ENCODE measurements at regions not wholly inside any gene's neighbourhood (a gene's known extent, or its start where the extent isn't known, plus 50 kb on each side); places are given as distances from the start of the nearest gene placed in this dataset.

DNA sequence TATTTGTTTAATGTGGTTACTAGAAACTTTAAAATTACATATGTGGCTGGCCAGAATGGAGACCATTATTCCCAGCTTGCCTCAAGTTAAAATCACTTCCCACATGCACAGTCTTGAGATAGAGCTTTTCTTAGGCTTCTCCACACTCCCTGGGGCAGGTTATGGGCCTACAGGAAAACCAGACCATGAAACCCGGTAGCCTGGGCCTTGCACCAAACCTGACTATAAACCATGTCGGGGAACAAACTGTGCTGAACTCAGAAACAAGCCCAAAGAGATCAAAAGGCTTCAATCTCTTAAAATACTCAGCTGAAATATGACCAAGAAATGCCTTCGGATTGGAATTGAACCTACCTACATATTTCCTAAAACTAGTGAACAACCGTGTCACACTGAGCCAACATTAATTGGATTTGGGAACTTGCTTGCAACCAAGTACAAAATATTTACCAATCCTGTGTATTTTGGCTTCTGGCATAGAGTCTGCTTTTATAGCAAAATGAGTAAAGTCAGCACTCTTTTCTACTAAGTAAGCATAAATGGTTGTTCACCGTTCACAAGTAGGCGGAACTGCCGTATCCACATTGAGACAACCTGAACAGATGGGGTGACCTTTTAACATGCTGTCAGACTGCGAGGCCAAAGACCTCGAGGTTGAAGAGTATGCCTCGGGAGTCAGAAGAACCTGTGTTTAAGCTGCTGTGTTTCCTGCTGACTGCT lies 199.5 kb downstream of the FAM76B start:
- TF ChIP-seq, protein P1, sequence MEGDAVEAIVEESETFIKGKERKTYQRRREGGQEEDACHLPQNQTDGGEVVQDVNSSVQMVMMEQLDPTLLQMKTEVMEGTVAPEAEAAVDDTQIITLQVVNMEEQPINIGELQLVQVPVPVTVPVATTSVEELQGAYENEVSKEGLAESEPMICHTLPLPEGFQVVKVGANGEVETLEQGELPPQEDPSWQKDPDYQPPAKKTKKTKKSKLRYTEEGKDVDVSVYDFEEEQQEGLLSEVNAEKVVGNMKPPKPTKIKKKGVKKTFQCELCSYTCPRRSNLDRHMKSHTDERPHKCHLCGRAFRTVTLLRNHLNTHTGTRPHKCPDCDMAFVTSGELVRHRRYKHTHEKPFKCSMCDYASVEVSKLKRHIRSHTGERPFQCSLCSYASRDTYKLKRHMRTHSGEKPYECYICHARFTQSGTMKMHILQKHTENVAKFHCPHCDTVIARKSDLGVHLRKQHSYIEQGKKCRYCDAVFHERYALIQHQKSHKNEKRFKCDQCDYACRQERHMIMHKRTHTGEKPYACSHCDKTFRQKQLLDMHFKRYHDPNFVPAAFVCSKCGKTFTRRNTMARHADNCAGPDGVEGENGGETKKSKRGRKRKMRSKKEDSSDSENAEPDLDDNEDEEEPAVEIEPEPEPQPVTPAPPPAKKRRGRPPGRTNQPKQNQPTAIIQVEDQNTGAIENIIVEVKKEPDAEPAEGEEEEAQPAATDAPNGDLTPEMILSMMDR (IDR thresholded peaks at IDR 0.05; ENCODE audit: borderline replicate concordance, extremely low read depth, low read length, poor library complexity, severe bottlenecking) = no peak
- no peak for TF ChIP-seq EZH2 (IDR thresholded peaks at IDR 0.05; ENCODE audit: borderline replicate concordance, low read depth, low read length, severe bottlenecking)

Measured in DND-41 (cell line).